ENCODE measurements at regions not wholly inside any gene's neighbourhood (a gene's known extent, or its start where the extent isn't known, plus 50 kb on each side); places are given as distances from the start of the nearest gene placed in this dataset.

DNA sequence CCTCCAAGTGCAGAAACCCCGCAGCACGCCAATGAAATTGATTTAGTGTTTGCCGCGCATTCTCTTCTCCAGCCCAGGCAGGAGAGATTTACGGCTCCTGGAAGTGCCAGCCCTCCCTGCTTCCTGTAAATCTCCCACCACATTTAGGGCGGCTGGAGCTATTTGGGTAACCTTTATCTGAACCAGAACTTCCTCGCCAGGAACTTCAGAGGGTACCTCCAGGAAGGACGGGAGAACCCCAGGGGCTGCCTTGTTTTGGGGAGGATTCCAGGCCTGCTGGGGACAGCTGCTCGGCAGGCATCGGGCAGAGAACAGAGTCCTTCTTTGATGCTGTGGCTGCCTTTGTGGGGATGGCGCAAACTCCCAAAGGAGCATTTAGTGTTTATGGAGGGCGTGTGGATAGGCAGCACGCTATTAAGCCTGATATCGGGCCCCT, 122.0 kb upstream of the MYCN start:
- in situ Hi-C loops (cut with HindIII; ENCODE audit: low sequenced_read_pairs) = no loop called here
- H3K4me3 ChIP-seq (ENCODE audit: low read depth, low read length) = no peak overlapping the region
- DNase-seq (ENCODE audit: low read depth) = no peak
- TF ChIP-seq, protein P1, sequence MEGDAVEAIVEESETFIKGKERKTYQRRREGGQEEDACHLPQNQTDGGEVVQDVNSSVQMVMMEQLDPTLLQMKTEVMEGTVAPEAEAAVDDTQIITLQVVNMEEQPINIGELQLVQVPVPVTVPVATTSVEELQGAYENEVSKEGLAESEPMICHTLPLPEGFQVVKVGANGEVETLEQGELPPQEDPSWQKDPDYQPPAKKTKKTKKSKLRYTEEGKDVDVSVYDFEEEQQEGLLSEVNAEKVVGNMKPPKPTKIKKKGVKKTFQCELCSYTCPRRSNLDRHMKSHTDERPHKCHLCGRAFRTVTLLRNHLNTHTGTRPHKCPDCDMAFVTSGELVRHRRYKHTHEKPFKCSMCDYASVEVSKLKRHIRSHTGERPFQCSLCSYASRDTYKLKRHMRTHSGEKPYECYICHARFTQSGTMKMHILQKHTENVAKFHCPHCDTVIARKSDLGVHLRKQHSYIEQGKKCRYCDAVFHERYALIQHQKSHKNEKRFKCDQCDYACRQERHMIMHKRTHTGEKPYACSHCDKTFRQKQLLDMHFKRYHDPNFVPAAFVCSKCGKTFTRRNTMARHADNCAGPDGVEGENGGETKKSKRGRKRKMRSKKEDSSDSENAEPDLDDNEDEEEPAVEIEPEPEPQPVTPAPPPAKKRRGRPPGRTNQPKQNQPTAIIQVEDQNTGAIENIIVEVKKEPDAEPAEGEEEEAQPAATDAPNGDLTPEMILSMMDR (IDR thresholded peaks at IDR 0.05; ENCODE audit: low read depth, low read length, missing control alignments) = no peak

DNA sequence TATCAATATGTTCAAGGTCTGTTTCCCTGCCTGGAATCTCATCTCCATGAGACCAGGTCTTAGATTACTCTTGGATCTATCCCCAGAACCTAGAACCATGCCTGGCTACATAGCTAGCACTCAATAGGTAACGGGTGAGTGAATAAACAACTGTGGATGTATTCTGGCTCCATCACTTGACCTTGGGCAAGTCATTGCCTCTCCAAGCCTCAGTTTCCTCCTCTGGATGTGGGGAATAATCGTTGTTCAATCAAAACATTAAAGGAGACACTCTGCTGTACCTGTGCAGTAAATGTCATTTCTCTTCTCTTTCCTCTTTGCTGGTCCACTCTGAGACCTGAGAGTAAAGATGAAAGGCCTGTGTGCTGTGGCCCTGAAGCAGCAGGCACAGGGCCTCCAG, 121.5 kb upstream of the MYCN start:
- no peak for DNase-seq (ENCODE audit: low read depth)
- TF ChIP-seq, protein P1 (IDR thresholded peaks at IDR 0.05; ENCODE audit: low read depth, low read length, missing control alignments) = no peak
- H3K4me3 ChIP-seq (ENCODE audit: low read depth, low read length) = no peak overlapping the region
- in situ Hi-C loops (cut with HindIII; ENCODE audit: low sequenced_read_pairs) = no loop called here

- H3K4me3 ChIP-seq (ENCODE audit: low read depth, low read length) = no peak overlapping the region
- DNase-seq (ENCODE audit: low read depth) = no peak
- in situ Hi-C loops (cut with HindIII; ENCODE audit: low sequenced_read_pairs) = no loop called here
- TF ChIP-seq, protein P1 (IDR thresholded peaks at IDR 0.05; ENCODE audit: low read depth, low read length, missing control alignments) = no peak
These were observed 120.6 kb upstream of the MYCN start for GRCh38 chr2:15819562-15820256.

DNA sequence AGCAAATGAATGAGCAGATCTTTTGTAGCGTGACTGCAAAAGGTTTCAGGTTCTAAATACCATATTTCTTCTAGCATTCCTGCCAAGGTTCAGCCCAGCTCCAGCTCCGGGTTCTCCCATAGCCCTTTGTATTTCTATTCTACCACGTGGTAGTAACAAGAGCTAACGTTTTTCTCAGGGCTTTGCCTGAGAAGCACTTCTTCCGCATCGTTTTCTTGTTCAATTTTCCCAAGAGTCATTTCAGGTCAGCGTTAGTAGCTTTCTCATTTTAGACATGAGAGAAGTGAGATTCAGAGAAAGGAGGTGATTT, 120.1 kb upstream of the MYCN start:
- no peak for DNase-seq (ENCODE audit: low read depth)
- no peak overlapping the region for H3K4me3 ChIP-seq (ENCODE audit: low read depth, low read length)
- in situ Hi-C loops (cut with HindIII; ENCODE audit: low sequenced_read_pairs) = no loop called here
- TF ChIP-seq, protein P1 (IDR thresholded peaks at IDR 0.05; ENCODE audit: low read depth, low read length, missing control alignments) = no peak

DNA sequence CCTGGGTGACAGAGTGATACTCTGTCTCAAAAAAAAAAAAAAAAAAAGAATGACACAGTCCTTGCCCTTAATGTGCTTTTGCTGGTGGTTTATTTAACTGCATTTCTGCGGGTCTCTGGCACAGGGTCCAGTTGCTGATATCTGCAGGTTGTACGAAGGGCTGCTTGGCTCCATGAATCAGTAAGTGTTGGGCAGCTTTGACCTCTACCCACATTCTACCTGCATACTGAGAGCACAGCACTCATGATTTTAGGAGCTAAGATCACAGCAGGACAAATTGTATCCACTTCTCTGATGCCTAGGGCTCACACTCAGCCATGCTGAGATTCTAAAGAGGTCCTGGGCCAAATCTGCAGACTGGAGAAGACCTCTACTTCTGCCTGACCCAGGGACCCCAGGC, 119.4 kb upstream of the MYCN start:
- H3K4me3 ChIP-seq (ENCODE audit: low read depth, low read length) = no peak overlapping the region
- DNase-seq (ENCODE audit: low read depth) = no peak
- TF ChIP-seq, protein P1 (IDR thresholded peaks at IDR 0.05; ENCODE audit: low read depth, low read length, missing control alignments) = no peak
- in situ Hi-C loops (cut with HindIII; ENCODE audit: low sequenced_read_pairs) = no loop called here

DNA sequence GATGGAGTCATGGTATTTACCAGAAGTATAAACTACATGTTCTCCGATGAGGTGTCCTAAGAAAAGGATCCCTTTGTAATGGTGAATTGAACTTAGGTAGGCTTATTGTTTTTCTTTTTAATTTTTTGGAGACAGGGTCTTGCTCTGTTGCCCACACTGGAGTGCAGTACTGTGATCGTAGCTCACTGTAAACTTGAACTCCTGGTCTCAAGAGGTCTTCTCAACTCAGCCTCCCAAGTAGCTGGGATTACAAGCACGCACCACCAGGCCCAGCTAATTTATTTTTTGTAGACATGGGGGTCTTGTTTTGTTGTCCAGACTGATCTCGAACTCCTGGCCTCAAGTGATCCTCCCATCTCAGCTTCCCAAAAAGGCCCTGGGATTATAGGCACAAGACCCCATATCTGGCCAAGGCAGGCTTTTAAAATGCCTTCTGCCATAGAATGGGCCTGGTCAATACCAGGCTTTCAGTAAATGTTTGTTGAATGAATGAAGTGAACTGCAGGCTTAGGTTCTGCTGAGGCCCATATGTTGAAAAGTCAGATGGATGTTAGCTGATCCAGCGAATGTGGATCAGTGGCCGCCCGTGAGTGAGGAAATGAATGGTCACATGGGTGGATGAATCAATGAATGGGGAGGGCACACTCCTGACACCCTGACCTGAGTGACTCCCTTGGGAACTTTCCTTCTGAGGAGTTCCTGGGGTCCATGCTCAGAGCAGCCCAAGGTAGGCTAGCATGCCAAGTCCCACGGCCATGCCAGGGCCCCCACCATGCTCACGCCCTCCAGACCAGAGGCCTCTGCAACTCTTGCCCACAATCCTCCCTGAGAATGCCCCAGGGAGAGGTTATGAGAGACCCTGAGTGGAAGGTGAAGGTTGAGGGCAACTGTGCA, 118.0 kb upstream of the MYCN start:
- in situ Hi-C loops (cut with HindIII; ENCODE audit: low sequenced_read_pairs) = no loop called here
- DNase-seq (ENCODE audit: low read depth) = no peak
- TF ChIP-seq, protein P1 (IDR thresholded peaks at IDR 0.05; ENCODE audit: low read depth, low read length, missing control alignments) = no peak
- H3K4me3 ChIP-seq (ENCODE audit: low read depth, low read length) = no peak overlapping the region

Measured in astrocyte of the cerebellum (primary cell).